HuH-7.5 (cell line): ENCODE measurements at regions not wholly inside any gene's neighbourhood (a gene's known extent, or its start where the extent isn't known, plus 50 kb on each side); places are given as distances from the start of the nearest gene placed in this dataset.
A peak's percentile ranks its signal among the peaks of the same experiment; 100 is the strongest.
"Not testable (repeated sequence)": the region's sequence is repeated elsewhere in the genome, so short reads cannot be mapped to it uniquely, and the experiment has no call there.

Experiments
- DNase-seq: peaks from one replicate; pipeline ENCODE4 v3.0.0; 2011; ENCODE audit warnings: low spot score

GRCh38 chr9:7542693-7543092 lies 256.9 kb downstream of the DMAC1 start:
- DNase-seq = no peak

DNA sequence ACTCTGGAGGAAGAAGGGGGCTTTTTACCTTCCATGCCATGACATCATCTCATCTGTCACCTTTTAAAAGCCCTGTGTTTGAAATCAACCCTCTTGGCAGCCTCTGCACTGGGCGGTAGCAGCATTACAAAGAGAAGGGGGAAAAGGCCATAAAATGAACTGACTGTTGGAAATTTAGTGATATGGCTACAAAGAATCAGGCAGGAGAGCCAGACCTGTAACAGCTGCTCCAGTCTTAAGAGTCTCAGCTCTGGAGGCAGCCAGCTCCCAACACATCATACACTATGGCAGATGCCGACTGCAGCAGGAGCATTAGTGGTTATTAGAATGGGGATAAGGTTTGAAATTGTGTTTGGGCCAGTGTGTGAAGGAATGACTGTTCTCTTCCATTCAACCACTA lies 257.5 kb downstream of the DMAC1 start:
- DNase-seq = no peak

DNA sequence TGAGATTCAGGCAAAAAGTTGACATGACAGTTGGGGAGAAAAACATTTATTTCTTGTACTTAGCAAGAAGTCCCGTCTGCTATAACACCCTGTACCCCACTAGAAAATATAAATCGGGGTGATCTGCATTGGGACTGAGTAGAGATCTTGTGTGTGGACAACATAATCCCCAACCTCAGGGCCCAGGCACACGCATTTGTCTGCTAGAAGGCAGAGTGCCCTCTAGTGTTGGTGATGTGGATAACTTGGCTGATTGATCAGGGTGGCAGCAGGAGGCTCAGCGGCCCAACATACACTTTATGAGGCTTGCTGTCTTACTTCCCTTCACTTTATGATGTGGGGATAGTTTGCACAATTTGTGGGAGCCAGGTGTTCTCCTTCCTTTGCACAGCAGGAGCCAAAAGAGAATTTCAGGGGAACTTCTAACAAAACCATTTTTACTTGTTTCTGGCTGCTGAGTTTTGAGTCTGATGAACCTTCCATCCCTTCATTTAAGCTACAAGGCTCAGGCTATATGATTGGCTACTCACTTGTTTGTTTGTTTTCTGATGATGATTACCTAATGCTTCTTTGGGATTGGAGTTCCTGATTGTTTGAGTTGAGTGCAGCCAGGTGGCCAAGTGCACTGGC lies 263.2 kb downstream of the DMAC1 start:
- peak; percentile 6 for DNase-seq

- no peak for DNase-seq
These were observed 265.2 kb downstream of the DMAC1 start for GRCh38 chr9:7534211-7534935.

GRCh38 chr9:7533376-7534090 lies 266.0 kb downstream of the DMAC1 start:
- DNase-seq = no peak

DNA sequence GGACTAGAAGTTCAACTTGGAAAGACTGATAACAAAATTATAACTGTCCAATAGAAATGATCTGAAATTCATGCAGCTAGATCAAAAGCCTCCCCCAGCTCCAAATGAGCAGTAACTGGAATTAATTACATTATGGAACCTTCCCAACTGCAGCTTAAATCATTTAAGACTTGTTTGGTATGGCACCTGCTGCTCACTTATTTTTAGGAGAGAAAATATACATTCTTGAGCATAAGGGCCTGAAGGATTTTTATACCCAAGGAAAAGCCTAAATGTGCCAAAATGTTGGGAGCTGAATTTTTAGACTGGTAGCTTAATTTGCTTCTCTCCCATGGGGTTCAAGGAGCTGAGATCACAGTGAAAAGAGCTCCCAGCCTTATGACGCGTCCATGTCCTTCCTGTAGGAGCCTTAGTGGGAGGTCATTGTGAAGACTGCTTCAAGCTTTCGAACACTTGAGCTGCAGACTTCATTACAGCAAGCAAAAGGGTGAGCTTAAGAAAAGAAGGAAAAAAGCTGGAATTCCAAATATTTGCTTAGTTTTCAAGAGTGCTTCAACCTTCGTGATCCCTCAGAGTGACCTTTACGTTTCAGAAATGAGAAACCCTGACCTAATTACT lies 276.0 kb downstream of the DMAC1 start:
- DNase-seq = no peak

DNA sequence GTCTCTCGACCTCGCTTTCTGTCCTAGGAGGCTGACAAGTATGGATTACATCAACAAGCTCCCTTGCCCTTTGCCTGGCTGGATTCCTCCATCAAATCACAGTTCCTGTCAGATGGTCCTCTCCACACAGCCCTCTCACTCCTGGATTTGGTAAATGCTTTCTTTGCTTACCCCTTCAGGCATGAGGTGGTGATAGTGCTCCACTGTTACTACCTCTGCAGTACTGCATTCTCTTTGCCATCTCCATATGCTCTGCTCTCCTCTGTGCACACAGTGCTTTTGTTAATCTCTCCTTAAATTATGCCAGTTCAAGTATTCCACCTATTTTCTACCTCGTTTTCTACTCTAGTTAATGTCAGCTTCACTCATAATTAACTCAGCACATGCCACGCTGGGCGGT lies 279.2 kb downstream of the DMAC1 start:
- no peak for DNase-seq

- DNase-seq = no peak
These were observed 283.2 kb downstream of the DMAC1 start for GRCh38 chr9:7516376-7516775.

DNA sequence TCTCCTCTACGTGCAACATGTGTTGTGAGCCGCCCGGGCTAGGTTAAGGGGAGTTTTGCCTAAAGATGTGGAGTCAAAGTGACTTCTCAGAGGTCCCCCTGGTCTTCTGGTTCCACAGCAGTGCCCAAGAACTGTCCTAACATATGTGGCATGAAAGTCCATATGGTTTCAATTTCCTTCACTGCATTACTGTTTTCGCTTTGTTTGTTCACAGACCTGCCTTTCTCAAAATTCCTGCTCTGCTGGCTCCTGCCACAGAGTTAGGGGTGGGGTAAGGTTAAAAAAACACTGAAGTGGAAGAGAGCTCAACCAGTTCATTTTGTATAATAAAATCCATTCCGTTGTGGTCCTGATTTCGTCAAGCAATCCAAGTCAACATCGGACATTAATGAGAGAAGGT lies 289.4 kb downstream of the DMAC1 start:
- DNase-seq = no peak

GRCh38 chr9:7509576-7510145 lies 289.9 kb downstream of the DMAC1 start:
- DNase-seq = no peak

DNA sequence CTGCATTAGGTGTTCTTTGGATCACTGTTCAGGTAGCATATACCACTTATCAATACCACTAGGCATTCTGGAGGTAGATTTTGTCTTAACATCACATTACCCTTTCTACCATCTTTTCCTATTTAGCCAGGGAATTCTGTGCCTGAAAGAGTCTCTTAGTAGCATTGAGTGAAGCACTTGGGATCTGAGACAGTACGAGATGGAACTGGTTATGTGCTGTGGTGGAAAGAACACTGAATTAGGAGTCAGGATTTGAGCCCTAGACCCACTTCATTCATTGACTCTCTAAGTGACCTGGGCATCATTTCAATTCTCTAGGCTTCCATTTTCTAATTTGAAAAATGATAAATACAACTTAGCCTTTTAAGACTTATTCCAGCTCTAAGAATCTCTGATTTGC lies 291.1 kb downstream of the DMAC1 start:
- DNase-seq = no peak

DNA sequence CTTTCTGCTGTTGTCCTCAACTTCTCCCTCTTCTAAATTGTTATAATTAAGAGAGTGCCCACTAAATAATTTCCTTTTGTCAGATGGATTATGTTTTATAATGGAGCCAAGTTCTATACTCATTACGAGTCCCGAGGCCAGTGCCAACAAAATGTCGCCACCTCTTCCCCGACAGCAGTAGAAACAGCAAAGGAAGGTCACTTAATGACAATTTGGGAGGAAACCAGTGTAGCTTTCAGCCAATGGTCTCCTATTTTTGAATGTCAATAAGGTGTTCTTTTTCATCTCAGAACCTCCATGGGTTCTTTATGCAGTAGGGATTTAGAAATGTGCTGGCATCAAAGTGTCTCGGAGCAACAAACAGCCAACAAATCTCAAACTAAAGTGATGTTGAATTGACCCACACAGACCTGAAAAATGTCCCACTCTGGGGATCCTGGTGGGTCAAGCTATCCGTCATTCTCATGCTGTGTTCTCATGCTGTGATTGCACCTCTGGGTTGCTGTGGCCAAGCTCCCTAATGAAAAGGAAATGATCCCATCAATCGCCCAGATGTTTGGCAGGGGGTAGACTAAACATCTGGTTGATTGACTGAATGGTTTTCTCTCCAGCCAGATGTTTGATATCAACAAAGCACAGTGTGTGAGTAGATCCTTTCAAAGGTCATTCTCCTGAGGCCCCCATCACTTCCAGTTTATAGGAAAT lies 291.9 kb downstream of the DMAC1 start:
- no peak for DNase-seq

GRCh38 chr9:7507026-7507425 lies 292.6 kb downstream of the DMAC1 start:
- DNase-seq = no peak

- no peak for DNase-seq
These were observed 299.1 kb downstream of the DMAC1 start for GRCh38 chr9:7500521-7500920.

DNA sequence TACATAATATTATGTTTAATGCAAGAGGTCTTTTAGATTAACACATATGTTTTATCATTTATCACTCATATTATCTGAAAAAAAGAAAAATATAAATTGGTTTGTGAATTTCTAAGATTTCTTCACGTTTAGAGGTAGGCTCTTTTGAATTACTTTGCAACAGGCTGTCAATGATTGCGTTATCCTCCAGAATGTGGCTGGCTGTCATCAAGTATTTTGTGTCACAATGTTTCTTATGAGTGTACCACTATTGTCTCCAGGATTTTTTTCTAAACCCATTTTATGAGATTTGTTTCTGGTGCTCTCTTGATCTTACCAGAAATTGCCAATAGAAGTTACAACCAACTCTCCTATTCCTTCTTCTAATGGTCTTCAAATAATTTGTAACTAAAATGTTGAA lies 307.9 kb downstream of the DMAC1 start:
- DNase-seq = no peak

- DNase-seq = no peak
These were observed 309.1 kb downstream of the DMAC1 start for GRCh38 chr9:7490317-7491108.

- no peak for DNase-seq
These were observed 310.5 kb downstream of the DMAC1 start for GRCh38 chr9:7489036-7489435.

- DNase-seq = not testable (repeated sequence)
These were observed 315.6 kb downstream of the DMAC1 start for GRCh38 chr9:7484014-7484413.

DNA sequence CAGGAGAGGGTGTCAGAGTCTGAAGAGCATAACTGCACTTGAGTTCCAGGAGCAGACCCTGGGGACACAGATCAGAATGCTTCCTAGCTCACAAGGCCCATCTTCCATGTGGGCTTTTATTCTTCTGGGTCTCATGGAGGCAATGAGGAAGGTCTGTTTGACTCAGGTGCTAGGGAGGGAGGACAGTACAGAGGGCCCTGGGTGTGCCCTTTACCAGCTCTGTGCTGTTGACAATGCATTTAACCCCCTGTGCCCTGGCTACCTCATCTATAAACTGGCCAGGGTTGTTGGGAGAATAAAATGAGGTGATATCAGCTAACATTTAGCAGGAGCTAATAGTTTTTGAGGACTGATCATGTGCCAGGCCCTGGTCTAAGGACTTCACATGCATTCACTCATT lies 318.0 kb downstream of the DMAC1 start:
- DNase-seq = no peak

- no peak for DNase-seq
These were observed 320.3 kb downstream of the DMAC1 start for GRCh38 chr9:7479300-7479699.

GRCh38 chr9:7478646-7479045 lies 320.9 kb downstream of the DMAC1 start:
- no peak for DNase-seq
